22Rv1 (cell line): ENCODE measurements at regions not wholly inside any gene's neighbourhood (a gene's known extent, or its start where the extent isn't known, plus 50 kb on each side); places are given as distances from the start of the nearest gene placed in this dataset.

ENCODE experiments used
- ZFX ChIP-seq: fragments of 450-650 bp; IDR thresholded peaks from 2 replicates; pipeline ENCODE4 v1.6.1; 2017; ENCODE audit warnings: antibody characterized with exemption, borderline replicate concordance
- TF ChIP-seq, protein P1 (sequence below): fragments of 450-650 bp; IDR thresholded peaks from 2 replicates; pipeline ENCODE4 v1.5.1; 2017; ENCODE audit warnings: mild to moderate bottlenecking

DNA sequence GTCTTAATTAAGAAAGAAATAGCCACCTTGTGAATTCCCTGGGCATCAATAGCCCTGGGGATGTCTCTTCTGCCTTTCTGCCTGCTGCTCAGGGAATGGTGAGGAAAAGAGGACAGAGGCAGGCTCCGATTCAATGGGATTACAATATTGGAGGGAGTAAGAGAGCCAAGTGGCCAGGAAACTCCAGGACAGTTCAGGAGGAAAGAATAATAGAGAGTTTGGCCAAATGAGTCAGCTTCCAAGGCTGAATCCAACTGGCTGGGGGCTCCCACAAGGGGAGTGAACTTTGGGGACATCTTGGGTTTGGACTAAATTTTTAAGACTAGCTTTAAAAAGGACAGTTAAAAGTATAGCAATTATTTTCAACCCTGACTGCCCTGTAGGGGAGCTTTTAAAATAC lies 235.8 kb upstream of the ASIC2 start:
- TF ChIP-seq, protein P1, sequence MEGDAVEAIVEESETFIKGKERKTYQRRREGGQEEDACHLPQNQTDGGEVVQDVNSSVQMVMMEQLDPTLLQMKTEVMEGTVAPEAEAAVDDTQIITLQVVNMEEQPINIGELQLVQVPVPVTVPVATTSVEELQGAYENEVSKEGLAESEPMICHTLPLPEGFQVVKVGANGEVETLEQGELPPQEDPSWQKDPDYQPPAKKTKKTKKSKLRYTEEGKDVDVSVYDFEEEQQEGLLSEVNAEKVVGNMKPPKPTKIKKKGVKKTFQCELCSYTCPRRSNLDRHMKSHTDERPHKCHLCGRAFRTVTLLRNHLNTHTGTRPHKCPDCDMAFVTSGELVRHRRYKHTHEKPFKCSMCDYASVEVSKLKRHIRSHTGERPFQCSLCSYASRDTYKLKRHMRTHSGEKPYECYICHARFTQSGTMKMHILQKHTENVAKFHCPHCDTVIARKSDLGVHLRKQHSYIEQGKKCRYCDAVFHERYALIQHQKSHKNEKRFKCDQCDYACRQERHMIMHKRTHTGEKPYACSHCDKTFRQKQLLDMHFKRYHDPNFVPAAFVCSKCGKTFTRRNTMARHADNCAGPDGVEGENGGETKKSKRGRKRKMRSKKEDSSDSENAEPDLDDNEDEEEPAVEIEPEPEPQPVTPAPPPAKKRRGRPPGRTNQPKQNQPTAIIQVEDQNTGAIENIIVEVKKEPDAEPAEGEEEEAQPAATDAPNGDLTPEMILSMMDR: no peak
- no peak for TF ChIP-seq ZFX
